GM10248 (cell line): ENCODE measurements at regions not wholly inside any gene's neighbourhood (a gene's known extent, or its start where the extent isn't known, plus 50 kb on each side); places are given as distances from the start of the nearest gene placed in this dataset.

Experiments
- CTCF ChIA-PET: fragments of 300-600 bp; sonication (Branson Sonifier 250); formaldehyde crosslinking; extraction: SDS; loops from one replicate; lab custom pipeline; 2021; ENCODE audit warnings: antibody characterized with exemption; lab: Yijun Ruan, JAX
- POLR2A ChIA-PET: fragments of 350-650 bp; sonication (Branson Sonifier 250); formaldehyde crosslinking; extraction: SDS; loops from one replicate; lab custom pipeline; 2020; ENCODE audit warnings: antibody characterized with exemption; lab: Yijun Ruan, JAX
- DNase-seq: peaks from one replicate; pipeline ENCODE4 v3.0.0; 2012; ENCODE audit errors: extremely low spot score
- CTCF ChIP-seq: IDR thresholded peaks from 2 replicates; pipeline ENCODE4 v1.5.1; 2012; ENCODE audit warnings: mild to moderate bottlenecking, low read depth; ENCODE audit errors: extremely low read depth, missing control alignments, control extremely low read depth

- POLR2A ChIA-PET = no interaction called here
- no peak for DNase-seq
- CTCF ChIA-PET = no interaction called here
- no peak for TF ChIP-seq CTCF
Measured at GRCh38 chr4:180726611-180727010, 1516.6 kb upstream of the TENM3 start.

- POLR2A ChIA-PET = no interaction called here
- no peak for DNase-seq
- CTCF ChIA-PET = interaction anchor here (1.0 kb wide), 1 partner anchor 38 kb away, joined by 3 read pairs; no protein-coding TSS in a partner anchor
- no peak for TF ChIP-seq CTCF
Measured at GRCh38 chr4:180727478-180727877, 1515.7 kb upstream of the TENM3 start.

- CTCF ChIA-PET = no interaction called here
- TF ChIP-seq CTCF = no peak
- POLR2A ChIA-PET = no interaction called here
- DNase-seq = no peak
Measured at GRCh38 chr4:180734753-180735432, 1508.3 kb upstream of the TENM3 start.

GRCh38 chr4:180741703-180742102, 1501.5 kb upstream of the TENM3 start:
- POLR2A ChIA-PET = no interaction called here
- no peak for TF ChIP-seq CTCF
- CTCF ChIA-PET = no interaction called here
- no peak for DNase-seq

GRCh38 chr4:180745019-180745418, 1498.2 kb upstream of the TENM3 start:
- DNase-seq = no peak
- TF ChIP-seq CTCF = no peak
- ChIA-PET POLR2A (no interaction called here), CTCF (interaction anchor here (1.0 kb wide), 1 partner anchor 12 kb away, joined by 3 read pairs; no protein-coding TSS in a partner anchor)

- POLR2A ChIA-PET = no interaction called here
- DNase-seq = no peak
- no peak for TF ChIP-seq CTCF
- CTCF ChIA-PET = interaction anchor here (0.9 kb wide), 1 partner anchor 8 kb away, joined by 3 read pairs; no protein-coding TSS in a partner anchor
Measured at GRCh38 chr4:180751009-180751408, 1492.2 kb upstream of the TENM3 start.
